ENCODE measurements at regions not wholly inside any gene's neighbourhood (a gene's known extent, or its start where the extent isn't known, plus 50 kb on each side); places are given as distances from the start of the nearest gene placed in this dataset.
A peak's percentile ranks its signal among the peaks of the same experiment; 100 is the strongest.

- TF ChIP-seq YY1 (IDR thresholded peaks at IDR 0.05; ENCODE audit: extremely low read depth, insufficient replicate concordance, low read depth, low read length) = no peak
- TF ChIP-seq CTCF (IDR thresholded peaks at IDR 0.05 in 2 of 3, conservative IDR thresholded peaks at IDR 0.05 in 1 of 3; ENCODE audit: borderline replicate concordance in 1 of 3, insufficient read depth in 1 of 3, low read depth in 2 of 3, low read length in 2 of 3) = peak in 2 of 3 experiments; percentile 26 to 35; a peak in 3 of 6 replicates
- TF ChIP-seq POLR2AphosphoS5 (IDR thresholded peaks at IDR 0.05; ENCODE audit: low read depth, low read length) = no peak
- TF ChIP-seq SP1 (IDR thresholded peaks at IDR 0.05; ENCODE audit: low read depth) = no peak
- no peak for TF ChIP-seq EZH2 (IDR thresholded peaks at IDR 0.05)
- no peak for TF ChIP-seq ZNF274 (IDR thresholded peaks at IDR 0.05; ENCODE audit: low read depth, low read length)
Observed at GRCh38 chr14:22494486-22495135, 94.4 kb downstream of the DAD1 start.
